Common myeloid progenitor, CD34-positive (primary cell): ENCODE measurements at regions not wholly inside any gene's neighbourhood (a gene's known extent, or its start where the extent isn't known, plus 50 kb on each side); places are given as distances from the start of the nearest gene placed in this dataset.

ENCODE experiments used
- CTCF ChIA-PET: fragments of 350-600 bp; sonication (Branson Sonifier 250); formaldehyde crosslinking; loops from one replicate; lab custom pipeline; 2021; ENCODE audit warnings: antibody characterized with exemption; lab: Charles Lee
- POLR2A ChIA-PET: fragments of 350-600 bp; sonication (Branson Sonifier 250); formaldehyde crosslinking; loops from one replicate; lab custom pipeline; 2021; ENCODE audit warnings: antibody characterized with exemption; lab: Charles Lee
- DNase-seq, 3 donors: peaks; one replicate each; pipeline versions ENCODE4 v3.0.0 to v3.0.0-alpha.2; 2013
- H3K27ac ChIP-seq, 2 experiments: 1 replicate in 1 of 2; 2 replicates in 1 of 2; pipeline ENCODE4 v1.7.0; 2013; ENCODE audit warnings: inconsistent platforms in 2 of 2, low read length in 2 of 2, mild to moderate bottlenecking in 2 of 2, low read depth in 1 of 2, moderate library complexity in 1 of 2; ENCODE audit not compliant: severe bottlenecking in 2 of 2, insufficient read depth in 1 of 2, poor library complexity in 1 of 2
- H3K27me3 ChIP-seq, 5 experiments: replicated peaks in 2 of 5; 1 replicate in 3 of 5; 2 replicates in 2 of 5; pipeline versions ENCODE4 v1.6.1 to v1.7.0; 2013; ENCODE audit warnings: low read length in 4 of 5, mild to moderate bottlenecking in 2 of 5, moderate library complexity in 2 of 5, inconsistent platforms in 1 of 5; ENCODE audit not compliant: insufficient read depth in 5 of 5, control insufficient read depth in 4 of 5
- H3K36me3 ChIP-seq, 4 experiments: 1 replicate in 2 of 4; 2 replicates in 2 of 4; pipeline versions ENCODE4 v1.6.1 to v1.7.0; 2013; ENCODE audit warnings: low read length in 3 of 4, control low read depth in 1 of 4, mild to moderate bottlenecking in 1 of 4; ENCODE audit not compliant: control insufficient read depth in 4 of 4, insufficient read depth in 4 of 4
- H3K4me1 ChIP-seq, 4 experiments: 1 replicate in 3 of 4; 2 replicates in 1 of 4; pipeline versions ENCODE4 v1.6.1 to v1.7.1; 2013; ENCODE audit warnings: low read length in 3 of 4, mild to moderate bottlenecking in 3 of 4, control low read depth in 1 of 4, inconsistent platforms in 1 of 4, moderate library complexity in 1 of 4; ENCODE audit not compliant: control insufficient read depth in 4 of 4, insufficient read depth in 4 of 4; ENCODE audit errors: control extremely low read depth in 1 of 4
- H3K4me3 ChIP-seq, 7 experiments: 1 replicate in 4 of 7; 2 replicates in 3 of 7; pipeline versions ENCODE4 v1.5.1 to v1.7.0; 2013; ENCODE audit warnings: mild to moderate bottlenecking in 7 of 7, low read length in 6 of 7, moderate library complexity in 6 of 7, inconsistent platforms in 2 of 7, low read depth in 2 of 7, control low read depth in 1 of 7; ENCODE audit not compliant: insufficient read depth in 4 of 7, control insufficient read depth in 1 of 7; ENCODE audit errors: extremely low read depth in 1 of 7
- H3K9me3 ChIP-seq, 5 experiments: 1 replicate in 4 of 5; 2 replicates in 1 of 5; pipeline versions ENCODE4 v1.6.1 to v1.7.1; 2013; ENCODE audit warnings: low read length in 4 of 5, mild to moderate bottlenecking in 2 of 5, inconsistent platforms in 1 of 5, low read depth in 1 of 5, moderate library complexity in 1 of 5; ENCODE audit not compliant: control insufficient read depth in 4 of 5, insufficient read depth in 2 of 5; ENCODE audit errors: control extremely low read depth in 1 of 5
- WGBS: methylation state at CpG from one replicate; pipeline ENCODE4 v1.1.5; 2013; ENCODE audit not compliant: insufficient coverage; 5-methylcytosine and 5-hydroxymethylcytosine counted together

DNA sequence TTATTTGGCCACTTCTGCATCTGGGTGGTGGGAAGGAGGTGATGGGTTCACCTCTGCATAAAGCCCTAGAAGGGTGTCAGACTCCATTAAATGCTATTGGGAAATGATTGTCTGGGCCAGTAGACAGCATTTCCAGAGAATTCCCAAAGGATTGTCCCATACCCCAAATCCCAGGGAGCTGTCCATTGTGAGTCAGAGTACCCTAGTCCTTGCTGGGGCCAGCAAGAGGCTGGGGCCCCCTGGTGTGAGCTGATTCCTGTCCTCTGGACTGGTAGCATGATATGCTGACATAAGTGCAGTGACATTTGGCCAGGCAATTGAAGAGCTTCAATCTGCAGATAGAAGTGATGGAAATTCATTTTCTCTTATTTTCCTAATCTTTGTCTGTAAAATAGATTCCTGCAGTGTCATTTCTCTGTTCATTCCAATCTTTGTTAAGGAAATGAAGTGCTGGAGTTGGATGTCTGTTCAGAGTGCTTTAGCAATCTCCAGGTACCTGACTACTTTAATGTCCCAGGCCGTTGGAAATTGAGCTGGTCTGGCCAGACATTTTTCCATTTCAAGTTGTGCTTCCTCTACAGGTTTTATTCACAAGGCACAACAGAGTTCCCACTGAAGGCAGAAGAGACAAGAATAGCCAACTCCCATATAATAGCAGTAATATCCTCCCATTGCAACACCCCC, 91.2 kb downstream of the RPLP1 start:
- CTCF ChIA-PET: interaction anchor here (1.9 kb wide), 1 partner anchor 12 kb away, joined by 4 read pairs; no protein-coding TSS in a partner anchor
- WGBS: 100% methylated on average over 1 of the region's 1 CpG
- DNase-seq: no peak
- Histone ChIP-seq H3K27me3 (peaks cover 0 to 4% (median 0%) of the 10 kb centered on the region in 5 experiments), H3K36me3 (no peaks in the 10 kb centered on the region), H3K4me3 (no peak overlapping the region), H3K27ac (no peak overlapping the region), H3K4me1 (no peaks in the 10 kb centered on the region), H3K9me3 (no peaks in the 10 kb centered on the region)
- POLR2A ChIA-PET: no interaction called here

DNA sequence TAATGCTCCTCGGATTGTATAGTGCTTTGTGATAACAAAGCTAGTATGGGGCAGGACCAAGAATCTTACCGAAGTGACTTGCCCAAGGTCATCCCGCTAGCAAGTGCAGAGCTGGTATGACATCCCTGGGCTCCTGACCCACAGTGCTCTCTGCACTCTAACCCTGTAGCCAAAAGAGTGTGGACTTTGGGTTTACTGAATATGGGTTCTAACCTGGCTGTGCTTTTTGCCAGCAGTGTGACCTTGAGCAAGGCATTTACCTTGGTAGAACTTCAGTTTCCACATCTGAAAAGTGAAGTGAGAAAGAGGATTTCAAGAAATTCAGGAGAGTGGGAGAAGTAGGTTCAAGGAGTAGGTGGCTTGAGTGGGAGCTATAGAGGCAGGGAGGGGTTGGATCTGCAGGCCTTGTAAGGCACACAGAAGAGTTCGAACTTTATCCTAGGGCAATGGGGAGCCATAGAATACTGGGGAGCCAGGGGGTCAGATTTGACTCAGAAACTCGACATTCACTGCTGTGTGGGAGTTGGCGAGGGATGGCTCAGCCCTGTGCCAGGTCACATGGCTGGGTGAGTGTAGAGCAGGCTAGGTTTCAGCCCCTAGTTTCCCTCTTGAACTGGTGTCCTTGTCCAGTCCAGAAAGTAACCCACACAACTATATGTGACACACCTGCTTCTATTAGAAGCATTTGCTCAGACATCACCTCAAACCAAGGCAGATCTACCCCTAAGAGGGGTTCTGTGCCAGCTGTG, 91.9 kb downstream of the RPLP1 start:
- ChIA-PET POLR2A (no interaction called here), CTCF (interaction anchor here (1.9 kb wide), 1 partner anchor 13 kb away, joined by 4 read pairs; no protein-coding TSS in a partner anchor)
- H3K27me3 ChIP-seq: peaks cover 0 to 4% (median 0%) of the 10 kb centered on the region in 5 experiments
- 100% methylated on average over 6 of the region's 6 CpGs for WGBS
- no peak for DNase-seq
- H3K27ac ChIP-seq: no peak overlapping the region
- H3K36me3 ChIP-seq: no peaks in the 10 kb centered on the region
- H3K4me1 ChIP-seq: no peaks in the 10 kb centered on the region
- no peaks in the 10 kb centered on the region for H3K9me3 ChIP-seq
- no peak overlapping the region for H3K4me3 ChIP-seq

DNA sequence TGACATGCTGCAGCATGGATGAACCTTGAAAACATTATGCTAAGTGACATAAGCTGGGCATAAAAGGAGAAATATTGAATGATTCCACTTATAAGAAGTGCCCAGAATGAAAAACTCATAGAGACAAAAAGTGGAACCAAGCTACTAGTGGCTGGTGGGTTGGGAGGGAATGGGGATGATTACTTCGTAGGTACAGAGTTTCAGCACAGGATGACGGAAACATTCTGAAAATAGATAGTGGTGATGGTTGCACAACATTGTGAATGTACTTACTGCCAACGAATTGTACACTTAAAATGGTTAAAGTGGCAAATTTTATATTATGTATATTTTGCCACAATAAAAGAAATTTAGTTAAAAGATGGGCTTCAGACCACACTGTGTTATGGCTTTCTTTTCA, 93.6 kb downstream of the RPLP1 start:
- Histone ChIP-seq H3K36me3 (no peaks in the 10 kb centered on the region), H3K27ac (no peak overlapping the region), H3K4me3 (no peak overlapping the region), H3K27me3 (peaks cover 0 to 4% (median 0%) of the 10 kb centered on the region in 5 experiments), H3K9me3 (peaks cover 0 to 4% (median under 1%) of the 10 kb centered on the region in 5 experiments), H3K4me1 (no peaks in the 10 kb centered on the region)
- ChIA-PET POLR2A (no interaction called here), CTCF (no interaction called here)
- no peak for DNase-seq
- no CpG with 5 or more reads among the region's 3 CpGs for WGBS

DNA sequence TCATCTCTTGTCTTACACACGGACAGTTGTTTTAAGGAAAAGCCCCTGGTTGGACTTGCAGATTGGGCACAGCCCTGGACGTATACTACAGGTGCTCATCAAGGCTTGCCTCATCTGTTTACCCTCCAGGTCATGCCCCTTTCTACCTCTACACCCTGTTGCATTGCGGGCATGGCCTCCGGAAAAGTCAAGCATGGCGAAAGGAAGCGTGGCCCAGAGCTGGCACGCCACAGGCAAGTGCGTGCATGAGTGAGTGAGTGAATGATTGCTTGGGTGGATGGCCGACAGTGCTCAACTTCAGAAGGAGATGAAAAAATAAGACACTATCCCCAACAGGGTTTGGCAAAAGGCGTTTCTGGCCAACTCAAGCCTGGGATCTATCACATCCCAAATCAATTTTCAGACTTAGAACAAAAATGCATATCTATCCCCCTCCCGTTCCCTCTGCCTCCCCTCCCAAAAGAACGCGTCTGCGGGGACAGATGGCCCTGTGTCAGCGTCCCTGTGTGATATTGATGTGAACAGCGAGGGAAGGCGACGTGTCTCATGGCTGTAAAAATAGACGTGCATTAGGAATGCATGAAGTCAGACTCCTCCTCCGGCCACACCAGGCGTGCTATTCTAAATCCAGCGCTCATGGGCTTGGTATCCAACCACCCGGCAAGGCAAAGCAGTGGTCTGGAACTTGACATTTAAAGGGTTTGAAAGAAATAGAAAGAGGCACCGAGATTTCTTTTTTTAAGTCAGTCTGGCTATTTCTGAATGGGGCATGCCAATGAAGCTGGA, 96.0 kb downstream of the RPLP1 start:
- WGBS: 92% methylated on average over 21 of the region's 24 CpGs
- ChIA-PET CTCF (no interaction called here), POLR2A (no interaction called here)
- Histone ChIP-seq H3K4me3 (no peak overlapping the region), H3K9me3 (peaks cover 0 to 19% (median 13%) of the 10 kb centered on the region in 5 experiments), H3K27me3 (peaks cover 0 to 4% (median 0%) of the 10 kb centered on the region in 5 experiments), H3K36me3 (no peaks in the 10 kb centered on the region), H3K27ac (no peak overlapping the region), H3K4me1 (no peaks in the 10 kb centered on the region)
- no peak for DNase-seq

DNA sequence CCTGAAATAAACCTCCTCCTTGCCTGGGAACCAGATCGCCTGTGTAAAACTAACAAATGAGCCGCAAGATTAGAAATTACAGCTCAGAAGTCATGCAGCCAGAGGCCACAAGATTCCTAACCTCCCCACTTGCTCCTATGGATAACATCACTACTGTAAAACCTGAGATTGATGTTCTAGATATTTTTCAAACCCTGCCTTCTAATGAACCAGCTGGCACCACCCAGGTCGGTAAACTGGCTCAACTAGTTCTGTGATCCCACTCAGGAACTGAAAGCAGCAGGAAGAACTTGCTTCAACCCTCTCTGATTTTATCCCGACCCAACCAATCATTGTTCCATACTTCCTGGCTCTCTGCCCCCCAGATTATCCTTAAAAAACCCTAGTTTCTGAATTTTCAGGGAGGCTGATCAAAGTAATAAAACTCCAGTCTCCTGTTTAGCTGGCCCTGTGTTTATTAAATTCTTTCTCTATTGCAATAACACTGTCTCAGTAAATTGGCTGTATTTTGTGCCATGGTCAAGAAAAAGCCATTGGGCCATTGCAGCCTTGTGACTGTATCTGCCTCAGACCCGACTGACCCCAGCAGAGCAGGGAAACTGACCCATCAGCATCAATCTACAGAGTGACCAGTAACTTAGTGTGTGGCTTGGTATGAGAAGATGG, 98.9 kb downstream of the RPLP1 start:
- WGBS: 93% methylated on average over 4 of the region's 5 CpGs
- Histone ChIP-seq H3K4me3 (no peak overlapping the region), H3K27me3 (peaks cover 0 to 4% (median 0%) of the 10 kb centered on the region in 5 experiments), H3K27ac (no peak overlapping the region), H3K9me3 (peaks cover 0 to 19% (median 13%) of the 10 kb centered on the region in 5 experiments), H3K4me1 (no peaks in the 10 kb centered on the region), H3K36me3 (no peaks in the 10 kb centered on the region)
- ChIA-PET POLR2A (no interaction called here), CTCF (no interaction called here)
- DNase-seq: no peak

DNA sequence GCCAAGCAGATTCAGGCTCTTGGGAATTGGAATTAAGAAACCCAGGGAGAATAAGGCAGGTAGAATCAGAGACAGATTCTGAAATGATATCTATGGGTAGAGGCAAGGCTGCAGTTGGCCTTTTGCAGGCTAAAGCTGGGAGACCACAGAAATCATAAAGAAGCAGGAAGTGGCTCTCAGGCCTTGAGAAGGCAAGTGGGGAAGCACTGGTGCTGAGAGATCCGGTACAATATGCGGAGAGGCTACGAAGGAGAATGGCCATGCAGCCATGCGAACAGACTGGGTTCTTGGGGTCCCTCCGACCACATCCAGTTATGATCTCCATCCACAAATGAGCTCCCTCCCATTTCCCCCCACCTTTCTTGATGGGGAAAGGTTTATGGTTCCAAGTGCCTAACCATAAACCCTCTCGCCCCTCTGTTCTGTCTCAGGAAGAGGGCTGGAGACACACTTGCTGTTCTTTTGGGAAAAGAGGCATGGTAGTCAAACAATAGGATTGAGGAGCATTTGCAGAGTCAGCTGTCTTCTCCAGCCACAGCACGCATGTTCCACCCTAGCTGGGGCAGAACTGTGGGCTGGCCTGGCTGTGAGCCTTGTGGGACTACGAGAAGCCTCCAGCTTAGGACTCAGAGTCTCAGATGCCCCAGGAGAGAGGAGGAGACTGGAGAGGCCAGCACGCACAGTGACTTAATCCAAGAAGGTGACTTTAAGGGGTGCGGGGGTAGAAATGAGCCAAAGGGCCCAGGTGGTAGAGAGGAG, 99.6 kb downstream of the RPLP1 start:
- Histone ChIP-seq H3K9me3 (peaks cover 0 to 19% (median 13%) of the 10 kb centered on the region in 5 experiments), H3K4me1 (no peaks in the 10 kb centered on the region), H3K36me3 (no peaks in the 10 kb centered on the region), H3K4me3 (no peak overlapping the region), H3K27me3 (peaks cover 0 to 4% (median 0%) of the 10 kb centered on the region in 5 experiments), H3K27ac (no peak overlapping the region)
- ChIA-PET CTCF (no interaction called here), POLR2A (no interaction called here)
- 97% methylated on average over 9 of the region's 10 CpGs for WGBS
- DNase-seq: no peak
